IPS-20b (cell line): ENCODE measurements at regions not wholly inside any gene's neighbourhood (a gene's known extent, or its start where the extent isn't known, plus 50 kb on each side); places are given as distances from the start of the nearest gene placed in this dataset.

Experiments used
- H3K27ac ChIP-seq: one replicate; pipeline ENCODE4 v1.5.1; 2013; ENCODE audit warnings: low read length
- H3K27me3 ChIP-seq: 2 replicates; pipeline ENCODE4 v1.6.1; 2013; ENCODE audit warnings: mild to moderate bottlenecking, low read length, inconsistent platforms; ENCODE audit not compliant: insufficient read depth
- H3K36me3 ChIP-seq: 2 replicates; pipeline ENCODE4 v1.6.1; 2013; ENCODE audit warnings: low read depth, mild to moderate bottlenecking, inconsistent platforms, low read length, moderate library complexity; ENCODE audit not compliant: insufficient read depth
- H3K4me1 ChIP-seq: 2 replicates; pipeline ENCODE4 v1.6.1; 2013; ENCODE audit warnings: mild to moderate bottlenecking, control low read depth, inconsistent platforms, low read length, moderate library complexity; ENCODE audit not compliant: insufficient read depth
- H3K4me3 ChIP-seq: 2 replicates; pipeline ENCODE4 v1.5.1; 2013; ENCODE audit warnings: mild to moderate bottlenecking, low read length, inconsistent platforms
- H3K9ac ChIP-seq: 2 replicates; pipeline ENCODE4 v1.6.1; 2013; ENCODE audit warnings: low read depth, mild to moderate bottlenecking, inconsistent platforms, low read length, moderate library complexity
- H3K9me3 ChIP-seq: 2 replicates; pipeline ENCODE4 v1.6.1; 2013; ENCODE audit warnings: mild to moderate bottlenecking, low read depth, low read length, inconsistent platforms; ENCODE audit not compliant: insufficient read depth

DNA sequence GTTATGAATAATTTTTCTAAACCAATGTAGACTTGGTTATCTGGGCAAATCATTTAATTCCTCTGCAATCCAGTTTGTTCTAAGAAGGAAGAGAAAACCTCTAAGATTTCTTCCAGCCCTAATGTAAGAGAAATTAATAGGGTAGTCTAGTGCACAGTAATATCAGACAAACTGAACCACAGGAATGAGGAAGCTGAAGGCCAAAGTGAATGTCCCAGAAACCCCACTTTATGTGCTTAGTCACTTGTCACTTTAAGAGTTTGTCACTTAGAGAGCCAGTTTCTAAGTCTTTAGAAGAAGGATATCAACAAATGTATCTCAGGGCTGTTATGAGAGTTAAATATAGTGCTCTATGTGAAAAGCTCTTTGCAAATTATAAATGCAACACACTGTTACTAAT is 750.6 kb downstream of the DIAPH3 start:
- Histone ChIP-seq H3K27ac (no peak overlapping the region), H3K9ac (no peak overlapping the region), H3K4me1 (peaks cover 34% of the 10 kb centered on the region), H3K36me3 (no peaks in the 10 kb centered on the region), H3K9me3 (no peaks in the 10 kb centered on the region), H3K4me3 (no peak overlapping the region), H3K27me3 (no peaks in the 10 kb centered on the region)

DNA sequence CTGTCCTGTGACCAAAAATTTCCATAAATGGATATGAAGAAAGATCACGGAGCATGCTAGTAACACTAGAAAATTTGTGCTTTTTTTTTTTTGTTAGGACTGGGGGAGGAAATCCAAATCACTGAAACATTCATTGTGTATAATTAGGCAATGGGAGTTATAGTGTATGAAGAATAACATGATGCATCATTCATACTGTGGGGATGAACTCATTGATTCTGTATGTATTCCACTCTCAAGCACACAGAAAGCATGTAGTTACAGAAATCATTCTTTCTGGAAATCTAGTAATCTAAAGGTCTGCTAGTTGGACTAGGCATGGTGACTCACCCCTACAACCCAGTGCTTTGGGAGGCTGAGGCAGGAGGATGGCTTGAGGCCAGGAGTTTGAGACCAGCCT is 749.7 kb downstream of the DIAPH3 start:
- Histone ChIP-seq H3K9ac (no peak overlapping the region), H3K27me3 (no peaks in the 10 kb centered on the region), H3K36me3 (no peaks in the 10 kb centered on the region), H3K9me3 (no peaks in the 10 kb centered on the region), H3K4me1 (peaks cover 26% of the 10 kb centered on the region), H3K27ac (no peak overlapping the region), H3K4me3 (no peak overlapping the region)

DNA sequence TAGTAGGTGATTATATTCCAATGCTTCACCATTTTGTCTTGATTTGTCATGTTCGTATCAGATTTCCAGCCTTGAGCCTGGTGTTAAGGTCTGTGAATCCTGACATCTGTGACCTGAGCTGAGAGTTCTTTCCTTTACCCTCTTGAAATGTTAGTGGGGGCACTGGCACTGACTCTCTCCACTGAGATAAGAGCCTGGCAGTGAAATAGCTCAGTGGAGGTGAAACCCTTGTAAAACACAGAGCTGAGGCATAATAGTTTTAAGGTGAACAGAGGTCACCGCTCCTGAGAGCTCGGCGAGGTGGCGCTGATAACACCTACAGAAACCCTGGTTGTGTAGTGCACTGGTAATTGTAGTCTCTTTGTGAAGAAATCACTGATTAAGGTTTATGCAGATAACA is 748.2 kb downstream of the DIAPH3 start:
- H3K9ac ChIP-seq: no peak overlapping the region
- H3K27ac ChIP-seq: no peak overlapping the region
- peaks cover 15% of the 10 kb centered on the region for H3K4me1 ChIP-seq
- H3K27me3 ChIP-seq: no peaks in the 10 kb centered on the region
- H3K9me3 ChIP-seq: no peaks in the 10 kb centered on the region
- no peaks in the 10 kb centered on the region for H3K36me3 ChIP-seq
- no peak overlapping the region for H3K4me3 ChIP-seq

- H3K4me3 ChIP-seq: no peak overlapping the region
- peaks cover 15% of the 10 kb centered on the region for H3K4me1 ChIP-seq
- no peak overlapping the region for H3K9ac ChIP-seq
- no peaks in the 10 kb centered on the region for H3K27me3 ChIP-seq
- no peaks in the 10 kb centered on the region for H3K9me3 ChIP-seq
- H3K27ac ChIP-seq: no peak overlapping the region
- no peaks in the 10 kb centered on the region for H3K36me3 ChIP-seq
Observed at GRCh38 chr13:59416561-59416960, 747.2 kb downstream of the DIAPH3 start.

DNA sequence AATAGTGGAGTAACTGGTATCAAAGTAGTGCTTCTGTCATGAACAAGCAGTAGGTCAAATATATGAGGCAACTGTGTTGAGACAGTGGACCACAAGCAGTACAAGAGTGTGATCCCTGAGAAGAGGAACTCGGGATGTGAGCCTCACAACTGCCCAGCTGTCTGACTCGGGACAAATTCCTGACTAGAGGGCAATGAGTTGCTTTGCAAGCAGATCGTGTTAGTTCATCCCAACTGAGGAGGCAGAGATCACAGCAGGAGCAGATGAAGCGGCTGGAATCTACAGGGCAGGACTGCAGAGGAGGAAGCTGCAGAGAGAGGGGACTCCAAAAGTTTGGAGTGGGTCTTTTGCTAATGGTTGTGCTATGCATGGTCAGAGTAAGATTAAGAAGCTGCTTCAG is 741.1 kb downstream of the DIAPH3 start:
- H3K9ac ChIP-seq: no peak overlapping the region
- H3K4me1 ChIP-seq: no peaks in the 10 kb centered on the region
- H3K9me3 ChIP-seq: no peaks in the 10 kb centered on the region
- no peaks in the 10 kb centered on the region for H3K27me3 ChIP-seq
- no peaks in the 10 kb centered on the region for H3K36me3 ChIP-seq
- H3K27ac ChIP-seq: no peak overlapping the region
- H3K4me3 ChIP-seq: no peak overlapping the region

- H3K4me3 ChIP-seq: no peak overlapping the region
- no peaks in the 10 kb centered on the region for H3K36me3 ChIP-seq
- no peaks in the 10 kb centered on the region for H3K9me3 ChIP-seq
- no peak overlapping the region for H3K9ac ChIP-seq
- H3K4me1 ChIP-seq: no peaks in the 10 kb centered on the region
- no peak overlapping the region for H3K27ac ChIP-seq
- no peaks in the 10 kb centered on the region for H3K27me3 ChIP-seq
Observed at GRCh38 chr13:59423708-59424340, 739.9 kb downstream of the DIAPH3 start.

GRCh38 chr13:59424661-59425060 is 739.1 kb downstream of the DIAPH3 start:
- H3K9me3 ChIP-seq: peaks cover 1% of the 10 kb centered on the region; the same call in 1 of the 2 replicates
- H3K9ac ChIP-seq: no peak overlapping the region
- H3K27me3 ChIP-seq: no peaks in the 10 kb centered on the region
- no peak overlapping the region for H3K27ac ChIP-seq
- no peaks in the 10 kb centered on the region for H3K4me1 ChIP-seq
- H3K36me3 ChIP-seq: no peaks in the 10 kb centered on the region
- H3K4me3 ChIP-seq: no peak overlapping the region

DNA sequence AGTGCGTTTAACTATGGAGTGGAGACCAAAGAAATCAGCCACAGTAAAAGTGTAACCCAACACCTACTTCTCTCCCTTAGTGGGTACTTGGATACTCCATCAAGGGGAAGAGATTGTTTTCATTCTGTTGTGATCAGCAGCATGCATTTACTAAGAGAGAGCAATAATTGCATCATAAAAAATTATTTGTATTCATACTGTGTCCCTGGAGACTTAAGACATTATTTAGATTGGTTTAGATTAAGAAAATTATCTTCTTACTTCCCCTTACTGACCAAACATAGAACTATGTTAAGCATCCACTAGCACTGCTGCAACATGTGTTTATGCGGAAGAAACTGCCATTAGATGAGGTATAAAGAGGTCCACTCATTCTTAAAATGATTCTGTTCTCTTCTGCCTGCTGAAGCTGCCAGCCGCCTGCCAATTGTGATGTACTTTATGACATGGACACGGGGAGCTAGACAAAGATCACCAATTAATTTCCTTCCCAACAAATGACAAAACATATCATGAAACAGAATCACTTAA is 738.5 kb downstream of the DIAPH3 start:
- H3K27me3 ChIP-seq: no peaks in the 10 kb centered on the region
- H3K4me3 ChIP-seq: no peak overlapping the region
- no peaks in the 10 kb centered on the region for H3K4me1 ChIP-seq
- peaks cover 4% of the 10 kb centered on the region; the same call in 1 of the 2 replicates for H3K9me3 ChIP-seq
- no peak overlapping the region for H3K9ac ChIP-seq
- no peak overlapping the region for H3K27ac ChIP-seq
- H3K36me3 ChIP-seq: no peaks in the 10 kb centered on the region

DNA sequence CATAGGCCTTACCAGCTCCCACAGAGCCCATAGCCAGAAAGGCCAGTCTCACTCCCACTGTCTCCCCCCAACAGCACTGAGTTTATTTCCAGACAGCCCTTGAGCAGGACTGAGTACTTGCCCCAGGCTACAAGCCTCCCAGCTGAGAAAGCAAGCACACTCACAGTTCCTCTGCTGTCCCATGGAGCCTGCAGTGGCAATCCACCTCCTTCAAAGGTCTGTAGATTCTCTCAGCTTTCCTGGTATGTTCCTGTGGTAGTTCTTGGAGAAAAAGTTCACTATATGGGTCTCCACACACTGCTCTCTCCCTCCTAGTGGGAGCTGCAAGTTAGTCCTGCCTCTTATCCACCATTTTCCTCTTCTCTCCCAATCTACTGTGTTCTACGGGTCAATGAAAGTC is 728.7 kb downstream of the DIAPH3 start:
- H3K36me3 ChIP-seq: no peaks in the 10 kb centered on the region
- H3K27me3 ChIP-seq: no peaks in the 10 kb centered on the region
- H3K9me3 ChIP-seq: peaks cover 13% of the 10 kb centered on the region; the same call in 1 of the 2 replicates
- H3K4me1 ChIP-seq: no peaks in the 10 kb centered on the region; the same call in 1 of the 2 replicates
- no peak overlapping the region for H3K27ac ChIP-seq
- no peak overlapping the region for H3K9ac ChIP-seq
- no peak overlapping the region for H3K4me3 ChIP-seq

DNA sequence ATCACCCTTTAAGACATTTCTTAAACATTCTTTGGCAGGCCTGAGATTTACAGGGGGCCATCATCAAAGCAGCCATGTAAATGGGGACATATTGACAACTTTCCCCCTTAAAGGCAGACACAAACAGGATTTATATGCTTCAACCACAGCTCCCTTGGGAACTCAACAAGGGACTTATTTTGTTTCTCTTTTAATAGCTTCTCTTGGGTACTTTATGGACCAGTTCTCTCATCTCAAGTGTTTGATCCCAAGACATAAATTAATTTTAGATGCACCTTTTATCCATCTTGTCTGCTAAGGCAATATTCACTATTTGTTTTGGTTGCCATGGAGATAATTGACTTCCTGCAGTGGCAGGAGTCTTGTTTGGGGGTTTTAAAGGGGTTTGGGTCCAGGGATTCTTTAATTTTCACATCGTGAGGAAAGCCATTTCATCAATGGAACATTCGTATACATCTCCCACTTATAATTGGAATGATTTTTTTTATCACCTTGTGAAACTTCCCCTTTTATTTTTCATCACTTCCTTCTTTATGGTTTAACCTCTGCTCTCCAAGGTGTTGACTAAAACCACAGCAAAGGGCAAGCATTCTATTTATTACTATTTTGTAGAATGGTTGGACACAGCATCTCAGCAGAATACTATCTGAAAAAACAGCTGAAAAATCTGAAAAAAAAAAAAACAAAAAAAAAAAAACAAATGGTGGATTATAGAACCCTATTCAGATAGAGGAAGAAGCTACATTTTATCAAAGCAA is 726.0 kb downstream of the DIAPH3 start:
- Histone ChIP-seq H3K27me3 (no peaks in the 10 kb centered on the region), H3K4me1 (peaks cover 3% of the 10 kb centered on the region; the same call in 1 of the 2 replicates), H3K9me3 (peaks cover 13% of the 10 kb centered on the region), H3K36me3 (no peaks in the 10 kb centered on the region), H3K4me3 (no peak overlapping the region), H3K9ac (no peak overlapping the region), H3K27ac (no peak overlapping the region)

DNA sequence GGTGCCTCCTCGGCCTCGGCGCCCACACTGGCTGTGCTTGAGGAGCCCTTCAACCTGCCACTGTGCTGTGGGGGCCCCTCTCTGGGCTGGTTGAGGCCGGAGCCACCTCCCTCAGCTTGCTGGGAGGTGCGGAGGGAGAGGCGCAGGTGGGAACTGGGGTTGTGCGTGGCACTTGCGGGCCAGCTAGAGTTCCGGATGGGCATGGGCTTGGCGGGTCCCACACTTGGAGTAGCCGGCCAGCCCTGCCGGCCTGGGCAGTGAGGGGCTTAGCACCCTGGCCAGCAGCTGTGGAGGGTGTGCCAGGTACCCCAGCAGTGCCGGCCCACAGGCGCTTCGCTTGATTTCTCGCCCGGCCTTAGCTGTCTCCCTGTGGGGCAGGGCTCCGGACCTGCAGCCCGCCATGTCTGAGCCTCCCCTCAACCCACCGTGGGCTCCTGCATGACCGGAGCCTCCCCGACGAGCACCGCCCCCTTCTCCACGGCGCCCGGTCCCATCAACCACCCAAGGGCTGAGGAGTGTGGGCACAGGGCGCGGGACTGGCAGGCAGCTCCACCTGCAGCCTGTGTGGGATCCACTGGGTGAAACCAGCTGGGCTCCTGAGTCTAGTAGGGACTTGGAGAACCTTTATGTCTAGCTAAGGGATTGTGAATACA is 723.8 kb downstream of the DIAPH3 start:
- H3K9ac ChIP-seq: no peak overlapping the region
- no peak overlapping the region for H3K27ac ChIP-seq
- no peaks in the 10 kb centered on the region for H3K36me3 ChIP-seq
- H3K4me1 ChIP-seq: peaks cover 6% of the 10 kb centered on the region; the same call in 1 of the 2 replicates
- no peak overlapping the region for H3K4me3 ChIP-seq
- no peaks in the 10 kb centered on the region; the same call in 1 of the 2 replicates for H3K9me3 ChIP-seq
- H3K27me3 ChIP-seq: no peaks in the 10 kb centered on the region
